Loucy (cell line): ENCODE measurements at regions not wholly inside any gene's neighbourhood (a gene's known extent, or its start where the extent isn't known, plus 50 kb on each side); places are given as distances from the start of the nearest gene placed in this dataset.

Source experiments
- CTCF ChIP-seq: fragments of 200-600 bp; sonication (generic); conservative IDR thresholded peaks from 2 replicates; pipeline ENCODE4 v1.5.1; 2014; ENCODE audit warnings: mild to moderate bottlenecking, antibody characterized with exemption, low read length
- EZH2phosphoT487 ChIP-seq: fragments of 200-600 bp; IDR thresholded peaks from 2 replicates; pipeline ENCODE4 v1.6.1; 2018; ENCODE audit warnings: antibody characterized with exemption, mild to moderate bottlenecking, moderate library complexity, borderline replicate concordance

DNA sequence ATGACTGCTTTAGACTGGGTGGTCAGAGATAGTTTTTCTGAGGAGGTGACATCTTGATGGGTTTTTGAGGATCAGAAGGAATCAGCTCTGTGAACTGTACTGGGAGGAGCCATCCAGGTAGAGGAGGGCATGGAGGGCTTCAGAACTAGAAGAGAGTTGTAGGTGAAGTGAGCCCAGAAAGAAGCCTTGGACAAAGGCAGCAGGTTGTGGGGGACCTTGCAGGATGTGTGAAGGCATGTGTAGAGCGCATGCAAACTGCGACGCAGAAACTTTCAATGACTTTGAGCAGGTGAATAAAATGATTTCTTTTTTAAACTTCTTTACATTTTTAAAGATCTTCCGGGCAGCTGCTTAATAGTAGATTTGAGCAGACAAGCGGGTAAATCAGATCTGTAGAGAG is 83.9 kb upstream of the SIX2 start:
- TF ChIP-seq CTCF (no peak), EZH2phosphoT487 (no peak)
